ENCODE measurements at regions not wholly inside any gene's neighbourhood (a gene's known extent, or its start where the extent isn't known, plus 50 kb on each side); places are given as distances from the start of the nearest gene placed in this dataset.

GRCh38 chr11:88404932-88405710 lies 67.6 kb upstream of the CTSC start:
- no peak for TF ChIP-seq CTCF (IDR thresholded peaks at IDR 0.05; ENCODE audit: insufficient read depth, low read length, poor library complexity, severe bottlenecking)
- Histone ChIP-seq H3K4me3 (replicated peaks; ENCODE audit: low read depth, low read length) (no peak overlapping the region), H3K27me3 (replicated peaks; ENCODE audit: control insufficient read depth, insufficient read depth, low read length) (no peaks in the 10 kb centered on the region), H3K36me3 (ENCODE audit: control insufficient read depth, insufficient read depth, low read length) (no peaks in the 10 kb centered on the region)
- DNase-seq (ENCODE audit: extremely low read depth, insufficient read length), result no peak

GRCh38 chr11:88404391-88404790 lies 66.9 kb upstream of the CTSC start:
- H3K4me3 ChIP-seq (replicated peaks; ENCODE audit: low read depth, low read length), result no peak overlapping the region
- no peak for TF ChIP-seq CTCF (IDR thresholded peaks at IDR 0.05; ENCODE audit: insufficient read depth, low read length, poor library complexity, severe bottlenecking)
- H3K27me3 ChIP-seq (replicated peaks; ENCODE audit: control insufficient read depth, insufficient read depth, low read length), result no peaks in the 10 kb centered on the region
- DNase-seq (ENCODE audit: extremely low read depth, insufficient read length), result no peak
- no peaks in the 10 kb centered on the region for H3K36me3 ChIP-seq (ENCODE audit: control insufficient read depth, insufficient read depth, low read length)

GRCh38 chr11:88402784-88403183 lies 65.2 kb upstream of the CTSC start:
- no peak for TF ChIP-seq CTCF (IDR thresholded peaks at IDR 0.05; ENCODE audit: insufficient read depth, low read length, poor library complexity, severe bottlenecking)
- no peak overlapping the region for H3K4me3 ChIP-seq (replicated peaks; ENCODE audit: low read depth, low read length)
- DNase-seq (ENCODE audit: extremely low read depth, insufficient read length), result no peak
- no peaks in the 10 kb centered on the region for H3K27me3 ChIP-seq (replicated peaks; ENCODE audit: control insufficient read depth, insufficient read depth, low read length)
- H3K36me3 ChIP-seq (ENCODE audit: control insufficient read depth, insufficient read depth, low read length), result no peaks in the 10 kb centered on the region

GRCh38 chr11:88402192-88402715 lies 64.7 kb upstream of the CTSC start:
- DNase-seq (ENCODE audit: extremely low read depth, insufficient read length), result no peak
- H3K4me3 ChIP-seq (replicated peaks; ENCODE audit: low read depth, low read length), result no peak overlapping the region
- no peaks in the 10 kb centered on the region for H3K27me3 ChIP-seq (replicated peaks; ENCODE audit: control insufficient read depth, insufficient read depth, low read length)
- H3K36me3 ChIP-seq (ENCODE audit: control insufficient read depth, insufficient read depth, low read length), result no peaks in the 10 kb centered on the region
- no peak for TF ChIP-seq CTCF (IDR thresholded peaks at IDR 0.05; ENCODE audit: insufficient read depth, low read length, poor library complexity, severe bottlenecking)

GRCh38 chr11:88398791-88399570 lies 61.4 kb upstream of the CTSC start:
- DNase-seq (ENCODE audit: extremely low read depth, insufficient read length), result no peak
- no peak for TF ChIP-seq CTCF (IDR thresholded peaks at IDR 0.05; ENCODE audit: insufficient read depth, low read length, poor library complexity, severe bottlenecking)
- no peak overlapping the region for H3K4me3 ChIP-seq (replicated peaks; ENCODE audit: low read depth, low read length)

More at GRCh38 chr11:88398791-88399570, 61.4 kb upstream of the CTSC start:
- no peaks in the 10 kb centered on the region for H3K36me3 ChIP-seq (ENCODE audit: control insufficient read depth, insufficient read depth, low read length)
- no peaks in the 10 kb centered on the region for H3K27me3 ChIP-seq (replicated peaks; ENCODE audit: control insufficient read depth, insufficient read depth, low read length)
